ENCODE measurements at regions not wholly inside any gene's neighbourhood (a gene's known extent, or its start where the extent isn't known, plus 50 kb on each side); places are given as distances from the start of the nearest gene placed in this dataset.

DNA sequence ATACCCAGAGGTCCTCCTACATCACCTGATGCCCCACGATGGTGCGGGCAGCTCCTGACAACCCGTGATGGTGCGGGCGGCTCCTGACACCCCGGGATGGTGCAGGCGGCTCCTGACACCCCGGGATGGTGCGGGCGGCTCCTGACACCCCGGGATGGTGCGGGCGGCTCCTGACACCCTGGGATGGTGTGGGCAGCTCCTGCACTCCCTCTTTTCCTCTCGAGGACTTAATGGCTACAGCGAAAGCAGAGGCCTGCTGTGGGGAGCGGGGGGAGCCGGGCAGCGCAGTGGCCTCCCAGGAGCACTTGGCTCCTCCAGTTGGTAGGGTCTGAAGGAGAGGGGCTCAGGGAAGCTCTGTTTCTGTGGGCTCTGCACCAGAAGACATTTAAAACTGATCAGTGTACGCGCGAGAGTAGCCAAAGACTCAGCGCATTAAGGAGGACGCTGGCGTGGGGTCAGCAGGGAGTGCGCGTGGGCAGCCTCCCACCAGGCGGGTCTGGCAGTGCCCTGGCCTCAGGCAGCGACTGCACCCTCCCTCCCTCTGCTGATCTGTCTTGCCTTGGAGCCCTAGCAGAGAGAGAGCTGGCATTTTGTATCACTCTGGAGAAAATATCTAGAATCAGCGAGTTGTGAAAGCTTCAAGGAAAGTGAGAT lies 464.5 kb upstream of the MYT1L start:
- H3K4me3 ChIP-seq, result no peak overlapping the region
- H3K4me1 ChIP-seq, result no peaks in the 10 kb centered on the region
- H3K36me3 ChIP-seq, result no peaks in the 10 kb centered on the region
- H3K27me3 ChIP-seq, result peaks cover 0 to 6% (median 0%) of the 10 kb centered on the region in 4 donors
- H3K27ac ChIP-seq, result no peak overlapping the region
- intact Hi-C loops (cut with DNase I), result no loop called here
- no peak for TF ChIP-seq POLR2A (IDR thresholded peaks at IDR 0.05)
- TF ChIP-seq, protein P1, sequence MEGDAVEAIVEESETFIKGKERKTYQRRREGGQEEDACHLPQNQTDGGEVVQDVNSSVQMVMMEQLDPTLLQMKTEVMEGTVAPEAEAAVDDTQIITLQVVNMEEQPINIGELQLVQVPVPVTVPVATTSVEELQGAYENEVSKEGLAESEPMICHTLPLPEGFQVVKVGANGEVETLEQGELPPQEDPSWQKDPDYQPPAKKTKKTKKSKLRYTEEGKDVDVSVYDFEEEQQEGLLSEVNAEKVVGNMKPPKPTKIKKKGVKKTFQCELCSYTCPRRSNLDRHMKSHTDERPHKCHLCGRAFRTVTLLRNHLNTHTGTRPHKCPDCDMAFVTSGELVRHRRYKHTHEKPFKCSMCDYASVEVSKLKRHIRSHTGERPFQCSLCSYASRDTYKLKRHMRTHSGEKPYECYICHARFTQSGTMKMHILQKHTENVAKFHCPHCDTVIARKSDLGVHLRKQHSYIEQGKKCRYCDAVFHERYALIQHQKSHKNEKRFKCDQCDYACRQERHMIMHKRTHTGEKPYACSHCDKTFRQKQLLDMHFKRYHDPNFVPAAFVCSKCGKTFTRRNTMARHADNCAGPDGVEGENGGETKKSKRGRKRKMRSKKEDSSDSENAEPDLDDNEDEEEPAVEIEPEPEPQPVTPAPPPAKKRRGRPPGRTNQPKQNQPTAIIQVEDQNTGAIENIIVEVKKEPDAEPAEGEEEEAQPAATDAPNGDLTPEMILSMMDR (IDR thresholded peaks at IDR 0.05), result no peak
- H3K9me3 ChIP-seq, result no peaks in the 10 kb centered on the region
- WGBS, 2 donors, result 55 to 80% methylated on average over 1 to 7 of the region's 29 CpGs
- no peak for DNase-seq

DNA sequence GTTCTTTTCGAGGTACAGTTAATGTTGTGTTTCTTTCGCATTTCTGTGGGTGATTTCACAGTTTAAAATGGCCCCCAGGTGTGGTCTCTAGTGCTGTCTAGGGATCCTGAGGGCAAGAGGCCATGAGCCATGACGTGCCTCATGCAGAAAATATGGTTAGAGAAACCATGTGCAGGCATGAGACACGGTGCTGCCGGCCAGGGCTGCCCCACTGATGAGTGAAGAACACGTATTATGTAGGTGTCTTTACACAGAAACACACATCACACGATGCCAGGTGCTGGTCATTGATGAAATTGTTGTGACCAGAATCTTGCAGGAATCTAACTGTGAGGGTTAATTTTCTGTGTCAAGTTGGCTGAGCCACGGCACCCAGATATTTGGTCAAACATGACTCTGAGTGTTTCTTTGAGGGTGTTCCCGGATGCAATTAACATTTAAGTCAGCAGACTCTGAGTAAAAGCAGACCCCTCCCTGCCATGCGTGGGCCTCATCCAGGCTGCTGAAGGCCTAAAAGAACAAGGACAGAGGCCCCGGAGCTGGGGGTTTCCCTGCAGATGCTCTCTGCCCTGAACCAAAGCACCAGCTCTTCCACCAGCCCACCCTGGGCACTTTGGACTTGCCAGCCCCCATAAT lies 463.0 kb upstream of the MYT1L start:
- Histone ChIP-seq H3K27me3 (peaks cover 0 to 6% (median 0%) of the 10 kb centered on the region in 4 donors), H3K36me3 (no peaks in the 10 kb centered on the region), H3K27ac (no peak overlapping the region), H3K9me3 (no peaks in the 10 kb centered on the region), H3K4me1 (no peaks in the 10 kb centered on the region), H3K4me3 (no peak overlapping the region)
- no peak for DNase-seq
- intact Hi-C loops (cut with DNase I), result no loop called here
- WGBS, 2 donors, result 63 to 72% methylated on average over 9 to 11 of the region's 11 CpGs
- TF ChIP-seq, protein P1 (IDR thresholded peaks at IDR 0.05), result no peak
- no peak for TF ChIP-seq POLR2A (IDR thresholded peaks at IDR 0.05)

DNA sequence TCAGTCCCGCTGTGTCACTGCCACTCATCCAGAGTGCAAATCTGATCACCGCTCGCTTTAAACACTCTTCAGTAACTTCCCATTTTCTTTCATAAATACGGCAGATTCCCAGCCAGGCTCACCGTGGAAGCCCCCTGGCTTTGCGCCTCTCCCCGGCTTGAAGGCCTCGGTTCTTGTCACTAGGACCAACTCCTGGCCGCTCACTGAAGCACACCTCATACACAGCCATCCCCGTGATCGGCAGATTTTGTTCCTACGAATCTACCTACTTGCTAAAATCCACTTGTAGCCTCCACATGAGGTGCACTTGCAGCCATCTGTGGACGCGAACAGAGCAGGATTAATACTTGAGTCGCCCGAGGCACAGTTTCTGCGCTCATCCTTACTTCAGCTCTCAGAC lies 462.4 kb upstream of the MYT1L start:
- Histone ChIP-seq H3K4me1 (no peaks in the 10 kb centered on the region), H3K27ac (no peak overlapping the region), H3K27me3 (peaks cover 0 to 6% (median 0%) of the 10 kb centered on the region in 4 donors), H3K4me3 (no peak overlapping the region), H3K36me3 (no peaks in the 10 kb centered on the region), H3K9me3 (no peaks in the 10 kb centered on the region)
- 90 to 94% methylated on average over 17 of the region's 17 CpGs for WGBS, 2 donors
- intact Hi-C loops (cut with DNase I), result no loop called here
- TF ChIP-seq, protein P1 (IDR thresholded peaks at IDR 0.05), result no peak
- TF ChIP-seq POLR2A (IDR thresholded peaks at IDR 0.05), result no peak
- no peak for DNase-seq

DNA sequence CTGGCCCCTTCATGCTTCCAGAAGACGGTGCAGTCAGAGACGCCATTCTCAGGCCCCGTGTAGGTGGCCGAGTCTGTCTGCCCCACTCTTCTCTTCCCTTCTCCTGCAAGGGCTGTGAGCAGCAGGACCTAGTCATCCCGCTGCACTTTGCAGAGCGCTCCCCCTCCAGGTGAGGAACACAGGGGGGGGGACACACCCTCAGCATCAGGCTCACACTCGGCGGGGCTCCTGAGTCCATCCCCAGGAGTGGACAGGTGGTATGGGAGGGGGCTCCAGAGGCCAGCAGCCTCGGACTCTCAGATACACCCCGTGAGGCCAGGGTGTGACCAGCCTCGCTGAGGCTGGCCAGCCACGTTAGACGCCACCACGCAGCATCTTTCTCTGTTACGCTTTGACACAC lies 460.5 kb upstream of the MYT1L start:
- TF ChIP-seq, protein P1 (IDR thresholded peaks at IDR 0.05), result no peak
- no peak for TF ChIP-seq POLR2A (IDR thresholded peaks at IDR 0.05)
- DNase-seq, result no peak
- Histone ChIP-seq H3K9me3 (no peaks in the 10 kb centered on the region), H3K4me1 (no peaks in the 10 kb centered on the region), H3K27ac (no peak overlapping the region), H3K36me3 (no peaks in the 10 kb centered on the region), H3K27me3 (peaks cover 0 to 6% (median 0%) of the 10 kb centered on the region in 4 donors), H3K4me3 (no peak overlapping the region)
- 54 to 81% methylated on average over 9 to 12 of the region's 15 CpGs for WGBS, 2 donors
- intact Hi-C loops (cut with DNase I), result no loop called here

DNA sequence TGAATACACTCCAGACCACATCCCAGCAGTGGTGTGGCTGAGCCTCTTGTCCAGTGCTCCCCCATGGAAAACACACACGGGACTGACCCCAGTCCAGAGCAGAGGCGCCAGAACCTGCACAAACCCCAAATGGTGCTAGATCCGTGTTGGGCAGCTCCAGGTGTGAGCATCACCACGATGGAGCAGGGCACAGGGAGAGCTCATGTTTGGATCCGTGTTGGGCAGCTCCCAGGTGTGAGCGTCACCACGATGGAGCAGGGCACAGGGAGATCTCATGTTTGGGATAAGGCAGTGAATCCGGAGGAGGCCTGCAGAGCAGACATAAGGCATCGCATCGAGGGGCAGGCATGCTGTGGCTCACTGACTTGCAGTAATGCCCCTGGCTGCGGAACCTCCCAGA lies 460.0 kb upstream of the MYT1L start:
- DNase-seq, result no peak
- no peaks in the 10 kb centered on the region for H3K36me3 ChIP-seq
- H3K4me3 ChIP-seq, result no peak overlapping the region
- H3K9me3 ChIP-seq, result no peaks in the 10 kb centered on the region
- 72 to 94% methylated on average over 6 to 9 of the region's 11 CpGs for WGBS, 2 donors
- H3K4me1 ChIP-seq, result no peaks in the 10 kb centered on the region
- no peak overlapping the region for H3K27ac ChIP-seq
- intact Hi-C loops (cut with DNase I), result no loop called here
- peaks cover 0 to 6% (median 0%) of the 10 kb centered on the region in 4 donors for H3K27me3 ChIP-seq
- TF ChIP-seq, protein P1 (IDR thresholded peaks at IDR 0.05), result no peak
- no peak for TF ChIP-seq POLR2A (IDR thresholded peaks at IDR 0.05)
